SHP77 (cell line): ENCODE measurements at regions not wholly inside any gene's neighbourhood (a gene's known extent, or its start where the extent isn't known, plus 50 kb on each side); places are given as distances from the start of the nearest gene placed in this dataset.

ENCODE experiments used
- DNase-seq, 2 experiments: peaks; one replicate each; lab custom pipeline; 2025; lab: John Stamatoyannopoulos, UW

GRCh38 chr6:14065350-14065749, 52.2 kb upstream of the CD83 start:
- DNase-seq = no peak

DNA sequence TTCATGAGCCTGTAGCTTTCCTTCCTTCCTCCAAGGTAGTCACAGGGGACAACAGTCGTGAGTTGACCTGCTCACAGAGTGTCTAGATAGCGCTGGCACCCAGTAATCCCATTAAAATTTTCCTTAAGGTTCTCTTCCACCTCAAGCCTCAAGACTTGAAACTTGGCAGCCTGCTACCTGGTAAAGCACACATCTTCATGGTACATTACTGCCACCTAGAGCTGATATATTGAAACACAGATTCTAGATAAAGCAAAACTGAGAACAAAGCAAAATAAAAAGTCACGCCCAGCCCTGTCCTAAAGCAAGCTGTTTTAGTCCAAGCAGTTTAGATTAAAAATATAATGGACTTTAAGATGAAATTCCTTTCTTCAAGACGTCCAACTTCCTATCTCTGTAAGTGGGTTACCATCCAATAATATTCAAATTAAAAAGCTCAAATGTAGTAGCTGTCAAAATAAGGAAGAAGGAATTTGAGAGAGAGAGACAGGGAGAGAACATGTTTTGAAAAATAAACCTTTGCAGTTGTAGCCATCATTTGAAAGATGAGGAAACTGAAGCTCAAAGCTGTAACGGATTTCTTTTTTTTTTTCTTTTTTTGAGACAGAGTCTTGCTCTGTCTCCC, 50.7 kb upstream of the CD83 start:
- peak; percentile 44 to 47 for DNase-seq

- DNase-seq = no peak
Measured at GRCh38 chr6:14067656-14068055, 49.9 kb upstream of the CD83 start.
